GM20000 (cell line): ENCODE measurements at regions not wholly inside any gene's neighbourhood (a gene's known extent, or its start where the extent isn't known, plus 50 kb on each side); places are given as distances from the start of the nearest gene placed in this dataset.
"Not testable (repeated sequence)": the region's sequence is repeated elsewhere in the genome, so short reads cannot be mapped to it uniquely, and the experiment has no call there.

ENCODE experiments used
- DNase-seq: peaks from one replicate; pipeline ENCODE4 v3.0.0; 2012; ENCODE audit warnings: low spot score
- TF ChIP-seq, protein P1 (sequence below): IDR thresholded peaks from 2 replicates; pipeline ENCODE4 v1.5.1; 2012; ENCODE audit warnings: mild to moderate bottlenecking, control low read depth; ENCODE audit errors: extremely low read depth, missing control alignments

DNA sequence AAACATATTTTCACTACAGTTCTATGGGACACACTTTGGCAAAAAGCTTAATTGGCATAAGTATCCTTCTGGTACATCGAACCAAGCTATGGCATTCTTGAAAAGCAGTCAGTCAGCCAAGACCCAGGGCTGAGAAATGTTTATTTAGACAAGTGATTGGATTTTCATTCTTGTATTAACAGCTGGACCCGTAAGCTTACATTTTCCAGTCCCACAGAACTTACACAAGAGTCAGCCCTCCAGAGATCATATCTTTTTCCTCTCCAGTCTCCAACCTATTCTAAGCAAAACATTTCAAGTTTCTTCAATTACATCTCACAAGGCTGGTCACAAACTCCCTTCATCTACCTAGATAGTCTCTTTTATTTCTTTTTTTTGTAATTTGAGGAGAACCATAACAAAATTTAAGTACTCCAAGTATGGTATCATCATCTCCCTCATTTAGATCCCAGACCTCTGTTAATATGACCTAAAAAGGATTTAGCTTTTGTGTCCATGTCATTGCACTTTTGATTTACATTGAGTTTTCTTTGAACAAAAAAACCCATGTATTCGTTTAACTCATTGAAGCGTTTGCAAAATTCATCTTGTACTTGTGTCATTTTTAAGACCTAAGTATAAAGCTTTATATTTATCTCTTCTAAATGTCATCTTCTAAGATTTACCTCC is 67.9 kb upstream of the GRK3 start:
- DNase-seq, result no peak
- TF ChIP-seq, protein P1, sequence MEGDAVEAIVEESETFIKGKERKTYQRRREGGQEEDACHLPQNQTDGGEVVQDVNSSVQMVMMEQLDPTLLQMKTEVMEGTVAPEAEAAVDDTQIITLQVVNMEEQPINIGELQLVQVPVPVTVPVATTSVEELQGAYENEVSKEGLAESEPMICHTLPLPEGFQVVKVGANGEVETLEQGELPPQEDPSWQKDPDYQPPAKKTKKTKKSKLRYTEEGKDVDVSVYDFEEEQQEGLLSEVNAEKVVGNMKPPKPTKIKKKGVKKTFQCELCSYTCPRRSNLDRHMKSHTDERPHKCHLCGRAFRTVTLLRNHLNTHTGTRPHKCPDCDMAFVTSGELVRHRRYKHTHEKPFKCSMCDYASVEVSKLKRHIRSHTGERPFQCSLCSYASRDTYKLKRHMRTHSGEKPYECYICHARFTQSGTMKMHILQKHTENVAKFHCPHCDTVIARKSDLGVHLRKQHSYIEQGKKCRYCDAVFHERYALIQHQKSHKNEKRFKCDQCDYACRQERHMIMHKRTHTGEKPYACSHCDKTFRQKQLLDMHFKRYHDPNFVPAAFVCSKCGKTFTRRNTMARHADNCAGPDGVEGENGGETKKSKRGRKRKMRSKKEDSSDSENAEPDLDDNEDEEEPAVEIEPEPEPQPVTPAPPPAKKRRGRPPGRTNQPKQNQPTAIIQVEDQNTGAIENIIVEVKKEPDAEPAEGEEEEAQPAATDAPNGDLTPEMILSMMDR, result no peak

DNA sequence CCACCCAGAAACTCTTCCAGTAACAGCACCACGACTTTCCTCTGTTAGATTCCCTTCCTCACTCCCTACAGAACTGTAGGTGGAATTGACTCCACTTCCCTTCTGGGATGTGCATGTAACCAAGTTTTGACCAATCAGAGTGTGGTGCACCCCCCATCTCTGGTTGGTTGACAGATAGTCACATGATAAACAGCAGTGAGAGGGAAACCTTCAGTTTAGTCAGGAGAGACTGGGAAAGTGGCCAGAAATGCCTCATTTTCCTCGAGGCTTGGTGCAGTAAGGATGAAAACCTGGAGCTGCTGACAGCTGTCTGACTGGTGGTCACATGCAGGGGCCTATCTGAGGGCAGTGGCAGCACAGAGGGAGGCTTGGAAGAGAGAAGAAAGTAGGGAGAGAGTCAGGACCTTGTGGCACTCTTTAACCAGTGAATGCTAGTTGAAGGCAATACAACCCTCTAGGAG is 67.3 kb upstream of the GRK3 start:
- TF ChIP-seq, protein P1, result no peak
- DNase-seq, result no peak

DNA sequence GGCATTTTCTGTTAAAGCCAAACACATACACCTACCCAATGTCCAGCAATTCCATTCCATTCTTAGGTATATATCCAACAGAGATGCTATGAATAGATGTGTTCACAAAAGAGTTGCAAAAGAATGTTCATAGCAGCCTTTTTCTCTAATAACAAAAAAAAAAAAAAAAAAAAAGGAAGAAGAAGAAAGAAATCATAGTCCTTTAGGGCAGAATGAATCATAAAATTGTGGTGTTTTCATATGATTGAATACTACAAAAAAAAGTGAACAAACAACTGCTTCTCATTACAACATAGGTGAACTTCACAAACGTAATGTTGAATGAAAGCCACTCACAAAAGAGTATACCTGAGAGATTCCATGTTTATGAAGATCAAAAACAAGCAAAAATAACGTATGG is 66.8 kb upstream of the GRK3 start:
- TF ChIP-seq, protein P1, result no peak
- DNase-seq, result no peak

DNA sequence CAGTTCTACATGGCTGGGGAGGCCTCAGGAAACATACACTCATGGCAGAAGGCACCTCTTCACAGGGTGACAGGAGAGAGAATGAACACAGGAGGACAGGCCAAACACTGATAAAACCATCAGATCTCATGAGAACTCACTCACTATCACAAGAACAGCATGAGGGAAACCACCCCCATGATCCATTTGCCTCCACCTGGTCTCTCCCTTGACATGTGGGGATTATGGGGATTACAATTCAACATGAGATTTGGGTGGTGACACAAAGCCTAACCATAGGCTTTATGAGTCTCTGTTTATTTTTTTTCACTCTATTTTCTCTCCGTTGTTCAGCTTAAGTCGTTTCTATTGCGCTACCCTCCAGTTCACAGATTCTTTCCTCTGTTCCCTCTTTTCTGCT is 63.8 kb upstream of the GRK3 start:
- DNase-seq, result not testable (repeated sequence)

DNA sequence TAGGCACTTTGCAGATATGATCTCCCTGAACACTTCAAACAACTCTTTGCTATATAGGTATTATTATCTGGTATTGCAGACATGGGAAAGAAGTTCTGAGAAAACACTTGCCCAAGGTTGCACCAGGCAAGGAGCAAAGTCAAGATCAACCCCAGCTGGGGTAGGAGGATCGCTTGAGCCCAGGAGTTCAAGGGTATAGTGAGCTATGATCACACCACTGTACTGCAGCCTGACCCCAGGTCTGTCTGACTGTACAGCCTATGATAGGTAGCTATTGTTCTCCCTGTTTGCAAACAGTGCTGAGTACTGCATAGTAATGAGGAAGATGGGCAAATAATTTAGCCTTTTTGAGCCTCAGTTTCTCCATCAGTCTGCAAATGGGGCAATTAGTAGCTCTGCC is 60.5 kb upstream of the GRK3 start:
- DNase-seq, result not testable (repeated sequence)

- TF ChIP-seq, protein P1, result no peak
- DNase-seq, result no peak
Measured at GRCh38 chr22:25508161-25508560, 56.3 kb upstream of the GRK3 start.

DNA sequence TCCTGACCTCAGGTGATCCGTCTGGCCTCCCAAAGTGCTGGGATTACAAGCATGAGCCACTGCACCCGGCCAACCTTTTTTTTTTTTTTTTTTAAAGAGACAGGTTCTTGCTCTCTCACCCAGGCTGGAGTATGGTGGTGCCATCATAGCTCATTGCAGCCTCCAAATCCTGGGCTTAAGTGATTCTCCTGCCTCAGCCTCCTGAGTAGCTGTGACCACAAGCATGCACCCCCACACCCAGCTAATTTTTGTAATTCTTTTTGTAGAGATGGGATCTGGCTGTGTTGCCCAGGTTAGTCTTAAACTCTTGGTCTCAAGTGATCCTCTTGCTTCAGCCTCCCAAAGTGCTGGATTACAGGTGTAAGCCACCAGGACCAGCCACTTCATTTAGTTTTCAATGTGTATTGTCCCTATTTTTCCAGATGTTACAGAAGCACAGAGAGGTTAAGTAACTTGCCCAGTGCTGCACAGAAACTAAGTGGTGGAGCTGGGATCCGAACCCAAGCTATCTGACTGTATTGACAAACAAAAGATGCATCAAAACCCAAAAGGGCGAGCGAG is 55.6 kb upstream of the GRK3 start:
- TF ChIP-seq, protein P1, result no peak

GRCh38 chr22:25509374-25509791 is 55.1 kb upstream of the GRK3 start:
- DNase-seq, result no peak
- TF ChIP-seq, protein P1, result no peak

More for the DNA sequence above, 55.6 kb upstream of the GRK3 start:
- no peak for DNase-seq
